GM23338 (cell line): ENCODE measurements at regions not wholly inside any gene's neighbourhood (a gene's known extent, or its start where the extent isn't known, plus 50 kb on each side); places are given as distances from the start of the nearest gene placed in this dataset.

ENCODE experiments used
- ATAC-seq: fragments of 200-7000 bp; cut with Tn5 transposase; 3 replicates; pipeline ENCODE4 v1.9.1; 2020
- DNase-seq: peaks from one replicate; pipeline ENCODE4 v3.0.0-alpha.2; 2015; ENCODE audit warnings: low spot score
- H2AFZ ChIP-seq: fragments of 200-600 bp; sonication (generic); 2 replicates; pipeline ENCODE4 v1.8.0; 2016; ENCODE audit warnings: antibody characterized with exemption, mild to moderate bottlenecking, moderate library complexity
- H3F3A ChIP-seq: fragments of 200-600 bp; sonication (generic); replicated peaks from 2 replicates; pipeline ENCODE4 v1.8.0; 2017; ENCODE audit warnings: antibody characterized with exemption, mixed run types, low read depth
- H3K27ac ChIP-seq: fragments of 200-600 bp; sonication (generic); 2 replicates; pipeline ENCODE4 v1.6.1; 2016; ENCODE audit warnings: low read depth
- H3K27me3 ChIP-seq: fragments of 200-600 bp; sonication (generic); 2 replicates; pipeline ENCODE4 v1.8.0; 2016; ENCODE audit warnings: mild to moderate bottlenecking, mixed run types, moderate library complexity; ENCODE audit not compliant: insufficient read depth
- H3K36me3 ChIP-seq: fragments of 200-600 bp; sonication (generic); 2 replicates; pipeline ENCODE4 v1.8.0; 2016; ENCODE audit warnings: mild to moderate bottlenecking; ENCODE audit not compliant: insufficient read depth
- H3K4me1 ChIP-seq: fragments of 200-600 bp; sonication (generic); 2 replicates; pipeline ENCODE4 v1.8.0; 2016; ENCODE audit warnings: mild to moderate bottlenecking, moderate library complexity; ENCODE audit not compliant: insufficient read depth
- H3K4me2 ChIP-seq: fragments of 200-600 bp; sonication (generic); 2 replicates; pipeline ENCODE4 v1.7.1; 2017; ENCODE audit warnings: mixed run types
- H3K4me3 ChIP-seq: fragments of 200-600 bp; sonication (generic); 2 replicates; pipeline ENCODE4 v1.6.1; 2016; ENCODE audit warnings: mixed run types
- H3K79me2 ChIP-seq: fragments of 200-600 bp; sonication (generic); replicated peaks from 2 replicates; pipeline ENCODE4 v1.8.0; 2017; ENCODE audit warnings: mild to moderate bottlenecking; ENCODE audit not compliant: insufficient read depth
- H3K9me2 ChIP-seq: fragments of 200-600 bp; sonication (generic); 2 replicates; pipeline ENCODE4 v1.8.0; 2017; ENCODE audit not compliant: insufficient read depth
- H4K20me1 ChIP-seq: fragments of 200-600 bp; sonication (generic); replicated peaks from 2 replicates; pipeline ENCODE4 v1.8.0; 2017; ENCODE audit warnings: mild to moderate bottlenecking; ENCODE audit not compliant: insufficient read depth
- H3K27ac Mint-ChIP-seq: 2 replicates; pipeline ENCODE4 v1.8.0; 2020; ENCODE audit warnings: inconsistent platforms, mild to moderate bottlenecking, moderate library complexity, mixed read lengths
- H3K27me3 Mint-ChIP-seq: 3 replicates; pipeline ENCODE4 v1.8.0; 2022; ENCODE audit warnings: low read depth, mild to moderate bottlenecking, moderate library complexity, mixed read lengths, inconsistent platforms; ENCODE audit not compliant: insufficient read depth, poor library complexity
- H3K36me3 Mint-ChIP-seq: 3 replicates; pipeline ENCODE4 v1.8.0; 2021; ENCODE audit warnings: low read depth, mild to moderate bottlenecking, inconsistent platforms, moderate library complexity, mixed read lengths
- H3K4me1 Mint-ChIP-seq: 3 replicates; pipeline ENCODE4 v1.8.0; 2020; ENCODE audit warnings: mild to moderate bottlenecking, inconsistent platforms, mixed read lengths
- H3K4me3 Mint-ChIP-seq: 3 replicates; pipeline ENCODE4 v1.8.0; 2021; ENCODE audit warnings: moderate library complexity, mild to moderate bottlenecking, inconsistent platforms, mixed read lengths
- H3K9me3 Mint-ChIP-seq: 3 replicates; pipeline ENCODE4 v1.8.0; 2020; ENCODE audit warnings: moderate library complexity, mild to moderate bottlenecking, inconsistent platforms, mixed read lengths
- CREB1 ChIP-seq: fragments of 250-450 bp; sonication (Bioruptor Pico); IDR thresholded peaks from 2 replicates; pipeline ENCODE4 v1.5.0; 2020; ENCODE audit warnings: low read depth, mild to moderate bottlenecking, moderate library complexity
- CTCF ChIP-seq, 2 experiments: fragments of 200-600 bp in 1 of 2; sonication (generic) in 1 of 2; conservative IDR thresholded peaks; 2 replicates each; pipeline versions ENCODE4 v1.5.1 to v1.6.1; 2016 to 2017; ENCODE audit warnings: antibody characterized with exemption in 2 of 2, low read depth in 2 of 2, mild to moderate bottlenecking in 2 of 2, moderate library complexity in 1 of 2
- ETS1 ChIP-seq: IDR thresholded peaks from 2 replicates; pipeline ENCODE4 v1.6.1; 2016; ENCODE audit warnings: antibody characterized with exemption
- EZH2 ChIP-seq: fragments of 200-600 bp; sonication (generic); IDR thresholded peaks from one replicate; pipeline ENCODE4 v1.8.0; 2017; ENCODE audit warnings: antibody characterized with exemption, mild to moderate bottlenecking, low read depth; ENCODE audit not compliant: unreplicated experiment
- EZH2phosphoT487 ChIP-seq: fragments of 200-600 bp; sonication (generic); IDR thresholded peaks from one replicate; pipeline ENCODE4 v1.8.1; 2018; ENCODE audit warnings: antibody characterized with exemption; ENCODE audit not compliant: unreplicated experiment
- JUNB ChIP-seq: IDR thresholded peaks from one replicate; pipeline ENCODE4 v1.6.1; 2016; ENCODE audit warnings: antibody characterized with exemption; ENCODE audit not compliant: unreplicated experiment
- NANOG ChIP-seq: IDR thresholded peaks from 2 replicates; pipeline ENCODE4 v1.6.1; 2016; ENCODE audit warnings: antibody characterized with exemption, borderline replicate concordance
- POLR2AphosphoS5 ChIP-seq: IDR thresholded peaks from 2 replicates; pipeline ENCODE4 v1.6.1; 2016; ENCODE audit warnings: antibody characterized with exemption, low read depth
- REST ChIP-seq: IDR thresholded peaks from one replicate; pipeline ENCODE4 v1.6.1; 2018; ENCODE audit warnings: antibody characterized with exemption; ENCODE audit not compliant: unreplicated experiment
- STAT1 ChIP-seq: IDR thresholded peaks from one replicate; pipeline ENCODE4 v1.6.1; 2016; ENCODE audit warnings: antibody characterized with exemption; ENCODE audit not compliant: unreplicated experiment
- ZNF114 ChIP-seq: fragments of 250-450 bp; sonication (Bioruptor Pico); IDR thresholded peaks from 2 replicates; pipeline ENCODE4 v1.5.0; 2020; ENCODE audit warnings: mild to moderate bottlenecking, moderate library complexity
- ZNF331 ChIP-seq: fragments of 250-450 bp; sonication (Bioruptor Pico); IDR thresholded peaks from 2 replicates; pipeline ENCODE4 v1.5.0; 2020; ENCODE audit warnings: low read depth, mild to moderate bottlenecking, moderate library complexity
- ZNF462 ChIP-seq: fragments of 250-450 bp; sonication (Bioruptor Pico); IDR thresholded peaks from 2 replicates; pipeline ENCODE4 v1.5.0; 2020; ENCODE audit warnings: mild to moderate bottlenecking, moderate library complexity

- no peaks in the 10 kb centered on the region for H3K27me3 ChIP-seq
- DNase-seq: no peak
- TF ChIP-seq CTCF (conservative IDR thresholded peaks at IDR 0.05; ENCODE audit: low read depth in 2 of 2) (no peak), POLR2AphosphoS5 (no peak), NANOG (no peak), ZNF462 (CRISPR knock-in tag) (no peak), EZH2 (no peak), EZH2phosphoT487 (no peak), ZNF114 (CRISPR knock-in tag) (no peak), CREB1 (no peak), JUNB (no peak), ETS1 (no peak), STAT1 (no peak), REST (no peak), ZNF331 (CRISPR knock-in tag) (no peak)
- no peak overlapping the region for H3K27ac ChIP-seq
- no peak overlapping the region for H3K4me3 ChIP-seq
- no peak overlapping the region for H3K4me2 ChIP-seq
- H3K9me2 ChIP-seq: peaks cover 12% of the 10 kb centered on the region
- Mint-ChIP-seq H3K27ac (no peak overlapping the region), H3K9me3 (peaks cover 3% of the 10 kb centered on the region; the same call in 2 of the 3 replicates), H3K4me3 (no peak overlapping the region), H3K36me3 (no peaks in the 10 kb centered on the region), H3K4me1 (peaks cover 42% of the 10 kb centered on the region), H3K27me3 (no peaks in the 10 kb centered on the region)
- no peak overlapping the region for H2AFZ ChIP-seq
- ATAC-seq: no peak
- no peaks in the 10 kb centered on the region for H3K79me2 ChIP-seq
- peaks cover 32% of the 10 kb centered on the region for H3K4me1 ChIP-seq
- no peaks in the 10 kb centered on the region for H3F3A ChIP-seq
- H4K20me1 ChIP-seq: no peaks in the 10 kb centered on the region
- H3K36me3 ChIP-seq: no peaks in the 10 kb centered on the region
These were observed 1338.1 kb upstream of the TENM4 start for GRCh38 chr11:80778941-80779340.
